GM12878 (cell line): ENCODE measurements at regions not wholly inside any gene's neighbourhood (a gene's known extent, or its start where the extent isn't known, plus 50 kb on each side); places are given as distances from the start of the nearest gene placed in this dataset.

Experiments used
- CEBPB ChIP-seq, 2 experiments: fragments of 150-350 bp in 1 of 2; IDR thresholded peaks; 2 replicates each; pipeline ENCODE4 v1.6.1; 2012 to 2014; ENCODE audit warnings: low read depth in 2 of 2, low read length in 2 of 2, borderline replicate concordance in 1 of 2, inconsistent platforms in 1 of 2
- CREB1 ChIP-seq: IDR thresholded peaks from 2 replicates; pipeline ENCODE4 v1.6.1; 2012; ENCODE audit warnings: low read depth, mild to moderate bottlenecking, inconsistent platforms
- CTCF ChIP-seq, 3 experiments: IDR thresholded peaks in 2 of 3; conservative IDR thresholded peaks in 1 of 3; 2 replicates each; pipeline ENCODE4 v1.5.1; 2011; ENCODE audit warnings: low read depth in 3 of 3, low read length in 3 of 3, mild to moderate bottlenecking in 3 of 3, control low read depth in 2 of 3, moderate library complexity in 2 of 3, inconsistent platforms in 1 of 3, mixed read lengths in 1 of 3; ENCODE audit not compliant: control insufficient read depth in 2 of 3, insufficient read depth in 1 of 3; ENCODE audit errors: extremely low read depth in 1 of 3
- MYC ChIP-seq: IDR thresholded peaks from 2 replicates; pipeline ENCODE4 v1.6.1; 2011; ENCODE audit warnings: mild to moderate bottlenecking, low read length, moderate library complexity, inconsistent platforms; ENCODE audit not compliant: insufficient read depth, insufficient replicate concordance, insufficient read length, severe bottlenecking
- POLR2A ChIP-seq: IDR thresholded peaks from 2 replicates; pipeline ENCODE4 v1.6.1; 2011; ENCODE audit warnings: low read depth, mild to moderate bottlenecking, low read length
- RCOR1 ChIP-seq: conservative IDR thresholded peaks from 2 replicates; pipeline ENCODE4 v1.6.1; 2012; ENCODE audit warnings: low read depth, low read length, improper control_type of control experiment
- RELA ChIP-seq: fragments of 450-650 bp; IDR thresholded peaks from 2 replicates; pipeline ENCODE4 v1.8.0; 2014; ENCODE audit warnings: borderline replicate concordance; ENCODE audit not compliant: partially characterized antibody
- SRF ChIP-seq, 2 experiments: IDR thresholded peaks; 2 replicates each; pipeline ENCODE4 v1.6.1; 2011; ENCODE audit warnings: low read depth in 2 of 2, low read length in 2 of 2, mild to moderate bottlenecking in 1 of 2, moderate library complexity in 1 of 2
- YY1 ChIP-seq: IDR thresholded peaks from 2 replicates; pipeline ENCODE4 v1.6.1; 2011; ENCODE audit warnings: low read depth, mild to moderate bottlenecking, low read length
- ZNF274 ChIP-seq: IDR thresholded peaks from one replicate; pipeline ENCODE4 v1.8.0; 2011; ENCODE audit not compliant: insufficient read length, insufficient read depth
- TF ChIP-seq, protein P1 (sequence below): fragments of 450-650 bp; IDR thresholded peaks from 2 replicates; pipeline ENCODE4 v1.6.1; 2017; ENCODE audit warnings: mild to moderate bottlenecking
- TF ChIP-seq, protein P2 (sequence below): fragments of 450-650 bp; IDR thresholded peaks from 2 replicates; pipeline ENCODE4 v1.6.1; 2017; ENCODE audit warnings: antibody characterized with exemption, mild to moderate bottlenecking, moderate library complexity

- TF ChIP-seq CTCF (IDR thresholded peaks at IDR 0.05 in 2 of 3, conservative IDR thresholded peaks at IDR 0.05 in 1 of 3; ENCODE audit: control insufficient read depth in 2 of 3, extremely low read depth in 1 of 3, insufficient read depth in 1 of 3, low read depth in 3 of 3, low read length in 3 of 3) (no peak), RELA (no peak), ZNF274 (no peak), CEBPB (IDR thresholded peaks at IDR 0.05; ENCODE audit: borderline replicate concordance in 1 of 2, low read depth in 2 of 2, low read length in 2 of 2) (no peak), CREB1 (no peak), POLR2A (no peak), MYC (no peak), RCOR1 (no peak), YY1 (no peak), SRF (IDR thresholded peaks at IDR 0.05; ENCODE audit: low read depth in 2 of 2, low read length in 2 of 2) (no peak)
- TF ChIP-seq, protein P1, sequence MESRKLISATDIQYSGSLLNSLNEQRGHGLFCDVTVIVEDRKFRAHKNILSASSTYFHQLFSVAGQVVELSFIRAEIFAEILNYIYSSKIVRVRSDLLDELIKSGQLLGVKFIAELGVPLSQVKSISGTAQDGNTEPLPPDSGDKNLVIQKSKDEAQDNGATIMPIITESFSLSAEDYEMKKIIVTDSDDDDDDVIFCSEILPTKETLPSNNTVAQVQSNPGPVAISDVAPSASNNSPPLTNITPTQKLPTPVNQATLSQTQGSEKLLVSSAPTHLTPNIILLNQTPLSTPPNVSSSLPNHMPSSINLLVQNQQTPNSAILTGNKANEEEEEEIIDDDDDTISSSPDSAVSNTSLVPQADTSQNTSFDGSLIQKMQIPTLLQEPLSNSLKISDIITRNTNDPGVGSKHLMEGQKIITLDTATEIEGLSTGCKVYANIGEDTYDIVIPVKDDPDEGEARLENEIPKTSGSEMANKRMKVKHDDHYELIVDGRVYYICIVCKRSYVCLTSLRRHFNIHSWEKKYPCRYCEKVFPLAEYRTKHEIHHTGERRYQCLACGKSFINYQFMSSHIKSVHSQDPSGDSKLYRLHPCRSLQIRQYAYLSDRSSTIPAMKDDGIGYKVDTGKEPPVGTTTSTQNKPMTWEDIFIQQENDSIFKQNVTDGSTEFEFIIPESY, result no peak
- TF ChIP-seq, protein P2, sequence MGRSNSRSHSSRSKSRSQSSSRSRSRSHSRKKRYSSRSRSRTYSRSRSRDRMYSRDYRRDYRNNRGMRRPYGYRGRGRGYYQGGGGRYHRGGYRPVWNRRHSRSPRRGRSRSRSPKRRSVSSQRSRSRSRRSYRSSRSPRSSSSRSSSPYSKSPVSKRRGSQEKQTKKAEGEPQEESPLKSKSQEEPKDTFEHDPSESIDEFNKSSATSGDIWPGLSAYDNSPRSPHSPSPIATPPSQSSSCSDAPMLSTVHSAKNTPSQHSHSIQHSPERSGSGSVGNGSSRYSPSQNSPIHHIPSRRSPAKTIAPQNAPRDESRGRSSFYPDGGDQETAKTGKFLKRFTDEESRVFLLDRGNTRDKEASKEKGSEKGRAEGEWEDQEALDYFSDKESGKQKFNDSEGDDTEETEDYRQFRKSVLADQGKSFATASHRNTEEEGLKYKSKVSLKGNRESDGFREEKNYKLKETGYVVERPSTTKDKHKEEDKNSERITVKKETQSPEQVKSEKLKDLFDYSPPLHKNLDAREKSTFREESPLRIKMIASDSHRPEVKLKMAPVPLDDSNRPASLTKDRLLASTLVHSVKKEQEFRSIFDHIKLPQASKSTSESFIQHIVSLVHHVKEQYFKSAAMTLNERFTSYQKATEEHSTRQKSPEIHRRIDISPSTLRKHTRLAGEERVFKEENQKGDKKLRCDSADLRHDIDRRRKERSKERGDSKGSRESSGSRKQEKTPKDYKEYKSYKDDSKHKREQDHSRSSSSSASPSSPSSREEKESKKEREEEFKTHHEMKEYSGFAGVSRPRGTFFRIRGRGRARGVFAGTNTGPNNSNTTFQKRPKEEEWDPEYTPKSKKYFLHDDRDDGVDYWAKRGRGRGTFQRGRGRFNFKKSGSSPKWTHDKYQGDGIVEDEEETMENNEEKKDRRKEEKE, result no peak
These were observed 66.5 kb upstream of the SPIN1 start for GRCh38 chr9:88321764-88322163.
